HG03045 (cell line): ENCODE measurements at regions not wholly inside any gene's neighbourhood (a gene's known extent, or its start where the extent isn't known, plus 50 kb on each side); places are given as distances from the start of the nearest gene placed in this dataset.

Experiments
- ATAC-seq: cut with Tn5 transposase; IDR thresholded peaks from one replicate; pipeline ENCODE4 v1.9.1; 2021; ENCODE audit warnings: mild to moderate bottlenecking, moderate library complexity; ENCODE audit not compliant: unreplicated experiment

DNA sequence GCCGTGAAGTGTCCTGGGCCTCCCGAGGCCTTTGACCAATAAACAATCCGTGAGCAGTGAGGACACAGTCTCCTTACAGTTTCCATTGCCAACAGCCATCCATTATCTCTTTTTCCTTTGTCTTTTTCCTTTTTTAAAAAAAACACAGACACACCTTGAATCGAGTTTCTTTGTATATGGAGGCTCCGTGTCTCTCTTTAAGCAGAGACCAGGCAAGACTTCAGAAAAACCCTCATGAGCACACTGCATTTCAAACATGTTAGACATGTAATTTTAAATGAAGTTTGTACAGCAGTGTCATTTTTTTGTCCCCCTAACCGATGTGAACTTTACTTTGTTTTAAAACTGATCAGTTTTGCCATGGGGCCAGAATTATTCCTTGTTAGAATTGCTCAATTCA, 111.1 kb downstream of the SPTSSA start:
- ATAC-seq: no peak

GRCh38 chr14:34348592-34348991, 113.4 kb downstream of the SPTSSA start:
- ATAC-seq: no peak

DNA sequence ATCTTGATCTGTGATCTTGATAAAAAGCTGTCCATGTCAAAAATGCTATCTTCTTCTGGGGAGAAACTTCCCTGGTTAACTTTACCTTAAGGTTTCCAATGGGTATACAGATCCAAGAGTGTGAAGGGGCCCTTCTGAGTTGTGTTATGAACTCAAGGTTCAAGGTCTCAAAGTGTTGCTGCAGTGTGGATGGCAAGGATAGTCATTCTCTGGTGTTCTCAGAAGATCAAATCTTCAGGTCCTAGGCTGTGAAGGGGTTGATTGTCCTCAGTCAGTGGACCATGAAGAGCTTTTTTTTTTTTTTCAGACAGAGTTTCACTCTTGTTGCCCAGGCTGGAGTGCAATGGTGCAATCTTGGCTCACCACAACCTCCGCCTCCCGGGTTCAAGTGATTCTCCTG, 114.4 kb downstream of the SPTSSA start:
- ATAC-seq: no peak

- ATAC-seq: no peak
These were observed 116.1 kb downstream of the SPTSSA start for GRCh38 chr14:34345718-34346465.

GRCh38 chr14:34344318-34344717, 117.7 kb downstream of the SPTSSA start:
- no peak for ATAC-seq

DNA sequence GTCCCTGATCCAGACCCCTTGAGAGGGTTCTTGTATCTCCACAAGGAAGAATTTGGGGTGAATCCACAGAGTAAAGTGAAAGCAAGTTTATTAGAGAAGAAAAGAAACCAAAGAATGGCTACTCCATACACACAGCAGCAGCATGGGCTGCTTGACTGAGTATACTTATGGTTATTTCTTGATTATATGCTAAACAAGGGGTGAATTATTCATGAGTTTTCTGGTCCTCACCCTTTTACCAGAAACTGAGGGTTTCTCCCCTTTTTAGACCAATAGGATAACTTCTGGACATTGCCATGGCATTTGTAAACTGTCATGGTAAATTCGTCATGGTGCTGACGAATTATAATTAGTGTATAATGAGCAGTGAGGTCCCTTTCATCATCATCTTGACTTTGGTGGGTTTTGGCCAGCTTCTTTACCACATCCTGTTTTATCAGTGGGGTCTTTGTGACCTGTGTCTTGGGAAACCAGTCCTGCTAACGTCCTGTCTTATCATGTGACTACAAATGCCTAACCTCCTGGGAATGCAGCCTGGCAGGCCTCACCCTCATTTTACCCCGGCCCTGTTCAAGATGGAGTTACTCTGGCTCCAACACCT, 121.9 kb downstream of the SPTSSA start:
- no peak for ATAC-seq

- ATAC-seq: no peak
These were observed 124.0 kb downstream of the SPTSSA start for GRCh38 chr14:34338056-34338455.

DNA sequence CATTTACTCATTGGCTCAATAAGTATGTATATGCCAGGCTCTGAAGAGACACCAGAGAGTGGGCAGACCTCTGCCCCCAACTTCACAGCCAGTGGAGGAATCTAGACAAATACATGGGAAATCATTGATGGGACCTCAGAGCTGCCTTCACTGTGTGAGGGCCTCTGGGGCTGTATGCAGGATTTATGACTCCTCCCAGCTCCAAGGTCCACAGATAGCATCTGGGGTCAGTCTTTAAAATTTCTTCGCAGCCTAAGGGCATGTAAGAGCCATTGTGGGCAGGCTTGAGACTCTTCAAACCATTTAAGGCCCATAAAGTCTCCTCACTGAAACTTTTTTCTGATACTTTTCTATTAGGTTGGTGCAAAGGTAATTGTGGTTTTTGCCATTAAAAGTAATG, 125.5 kb downstream of the SPTSSA start:
- no peak for ATAC-seq

GRCh38 chr14:34335968-34336367, 126.1 kb downstream of the SPTSSA start:
- ATAC-seq: no peak

- no peak for ATAC-seq
These were observed 127.7 kb downstream of the SPTSSA start for GRCh38 chr14:34334329-34334728.

DNA sequence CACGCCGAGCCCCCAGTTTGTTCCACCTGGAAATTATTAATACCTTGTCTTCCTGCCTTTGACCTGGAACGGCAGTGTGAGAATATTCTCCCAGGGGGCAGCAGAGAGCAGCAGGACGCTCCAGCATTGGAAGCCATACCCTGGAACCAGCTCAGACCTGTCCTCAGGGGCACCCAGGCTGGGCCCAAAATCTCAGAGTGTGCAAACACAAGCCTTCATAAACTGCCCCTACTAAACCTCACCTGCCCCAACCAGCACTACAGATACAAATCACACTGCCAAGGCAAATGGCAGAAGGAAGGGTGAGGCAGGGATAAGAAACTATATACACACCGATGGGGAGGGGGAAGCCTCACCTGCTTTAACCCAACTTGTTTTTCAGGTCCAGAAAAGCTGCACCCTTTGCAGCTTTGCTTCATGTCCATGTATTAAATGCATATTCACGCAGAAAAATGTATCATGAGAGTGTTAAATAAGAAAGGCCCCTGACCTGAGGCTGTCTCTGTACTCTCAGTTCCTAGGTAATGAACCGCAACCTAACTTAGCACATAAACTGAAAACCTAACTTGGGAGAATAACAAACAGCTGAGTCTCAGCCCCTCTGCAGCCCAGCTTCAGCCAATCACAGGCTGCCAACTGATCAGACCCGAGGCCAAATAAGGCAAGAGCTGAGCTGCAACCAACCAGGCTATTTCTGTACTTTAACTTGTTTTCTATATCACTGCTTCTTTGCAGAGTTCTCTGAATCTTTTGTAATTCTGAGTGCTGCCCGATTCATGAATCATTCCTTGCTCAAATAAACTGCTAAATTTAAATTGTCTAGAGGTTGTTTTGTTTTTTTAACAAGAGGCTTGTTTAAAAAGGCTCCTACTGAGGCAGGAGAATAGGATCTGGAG, 130.1 kb downstream of the SPTSSA start:
- peak; percentile 84 for ATAC-seq

GRCh38 chr14:34330846-34331245, 131.2 kb downstream of the SPTSSA start:
- no peak for ATAC-seq

- no peak for ATAC-seq
These were observed 132.7 kb downstream of the SPTSSA start for GRCh38 chr14:34329301-34329700.

- ATAC-seq: no peak
These were observed 133.9 kb downstream of the SPTSSA start for GRCh38 chr14:34328178-34328577.

DNA sequence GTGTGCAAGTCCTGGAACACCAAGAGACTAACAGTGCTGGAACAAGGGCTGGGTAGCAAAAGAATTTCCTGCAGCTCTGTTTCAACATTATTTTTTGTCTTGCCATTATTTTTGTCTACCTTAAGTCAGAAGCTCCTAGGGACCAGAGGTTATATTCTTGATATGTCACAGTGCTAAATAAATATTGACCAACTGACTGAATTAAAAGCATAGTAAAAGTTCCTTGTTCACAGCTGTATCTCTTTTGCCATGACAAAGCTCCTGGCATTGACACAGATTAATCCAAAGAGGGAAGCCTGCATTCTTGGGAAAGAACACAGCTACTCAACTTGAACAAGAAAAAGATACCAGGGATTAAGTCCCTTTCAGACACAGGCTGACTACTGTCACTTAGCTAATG, 136.5 kb downstream of the SPTSSA start:
- ATAC-seq: no peak

- ATAC-seq: no peak
These were observed 137.7 kb downstream of the SPTSSA start for GRCh38 chr14:34324363-34324795.

- ATAC-seq: peak; percentile 60
These were observed 139.1 kb downstream of the SPTSSA start for GRCh38 chr14:34322940-34323418.

- ATAC-seq: no peak
These were observed 142.9 kb downstream of the SPTSSA start for GRCh38 chr14:34319140-34319539.

GRCh38 chr14:34318014-34318413, 144.0 kb downstream of the SPTSSA start:
- ATAC-seq: no peak

DNA sequence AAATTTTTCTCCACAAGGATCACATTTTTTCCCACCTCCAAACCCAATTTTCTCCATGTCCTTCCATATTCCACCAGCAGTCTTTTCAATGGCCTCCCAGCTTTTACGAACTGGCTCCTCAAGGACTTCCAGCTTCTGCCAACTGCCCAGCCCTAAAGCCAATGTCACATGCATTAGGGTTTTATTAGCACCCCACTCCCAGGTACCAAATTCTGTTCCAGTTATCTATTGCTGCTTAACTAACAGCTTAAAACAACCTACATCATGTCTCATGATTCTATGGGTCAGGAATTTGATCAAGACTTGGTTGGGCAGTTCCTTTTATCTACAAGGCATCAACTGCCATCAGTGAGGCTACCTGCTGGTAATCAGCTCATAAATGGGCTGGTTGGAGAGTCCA, 151.3 kb downstream of the SPTSSA start:
- no peak for ATAC-seq

- ATAC-seq: no peak
These were observed 158.2 kb downstream of the SPTSSA start for GRCh38 chr14:34303811-34304210.

DNA sequence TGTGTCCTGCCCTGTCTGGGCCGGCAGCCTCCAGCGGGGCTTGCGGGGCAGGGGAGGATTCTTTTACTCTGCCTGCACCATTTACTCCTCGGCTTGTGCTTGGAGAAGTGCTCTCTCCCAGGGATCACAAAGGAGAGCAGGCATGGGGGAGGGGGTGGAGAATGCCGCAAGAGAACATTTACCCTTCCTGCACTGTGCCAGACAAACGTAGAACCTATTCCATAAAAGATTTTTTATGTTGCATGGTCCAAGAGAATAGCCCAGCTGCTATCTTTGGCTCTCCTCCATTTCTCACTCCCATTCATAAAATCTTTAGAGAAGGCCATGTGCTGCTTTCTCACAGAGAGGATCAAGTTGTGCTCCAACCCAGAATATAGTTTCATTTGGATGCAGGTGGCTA, 159.4 kb downstream of the SPTSSA start:
- no peak for ATAC-seq
